G401 (cell line): ENCODE measurements at regions not wholly inside any gene's neighbourhood (a gene's known extent, or its start where the extent isn't known, plus 50 kb on each side); places are given as distances from the start of the nearest gene placed in this dataset.

Source experiments
- DNase-seq: peaks from one replicate; pipeline ENCODE4 v3.0.0-alpha.2; 2015; ENCODE audit warnings: low spot score
- in situ Hi-C: cut with HindIII; loops from 2 replicates; pipeline ENCODE4 v1.10.0; 2016; ENCODE audit warnings: low sequenced_read_pairs, mixed read lengths

DNA sequence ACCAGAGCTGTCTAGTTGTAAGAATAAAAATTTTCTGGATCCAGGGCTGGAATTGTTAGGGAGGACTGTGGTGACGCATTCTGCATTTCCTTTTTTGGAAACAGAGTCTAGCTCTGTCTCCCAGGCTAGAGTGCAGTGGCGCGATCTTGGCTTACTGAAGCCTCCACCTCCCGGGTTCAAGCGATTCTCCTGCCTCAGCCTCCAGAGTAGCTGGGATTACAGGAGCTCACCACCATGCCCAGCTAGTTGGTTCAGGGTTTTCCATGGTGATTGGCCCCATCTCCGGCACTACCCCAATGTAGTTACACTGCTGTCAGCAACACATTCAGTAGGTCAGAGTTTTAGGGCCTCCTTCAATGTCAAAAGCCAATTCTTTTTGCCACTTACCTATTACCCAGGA lies 58.6 kb upstream of the RNF152 start:
- DNase-seq: no peak
- in situ Hi-C loops: no loop called here

DNA sequence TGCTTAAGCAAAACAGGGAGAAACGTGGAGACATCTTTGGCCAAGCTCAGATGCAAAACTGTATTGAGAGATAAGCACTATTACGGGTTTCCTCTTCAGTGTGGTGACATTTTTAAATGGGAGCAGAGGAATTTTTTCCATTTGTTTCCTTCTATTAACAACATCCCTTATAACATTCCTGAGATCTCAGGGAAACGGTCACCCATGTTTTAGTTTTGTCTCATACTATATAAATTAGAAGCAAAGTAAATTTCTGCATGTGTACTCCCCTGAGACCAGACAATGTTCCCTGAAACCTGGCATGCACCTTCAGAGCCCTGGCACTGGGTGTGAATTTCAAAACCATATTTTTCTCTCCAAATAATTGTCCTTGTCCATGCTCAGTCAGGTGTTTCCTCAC lies 57.6 kb upstream of the RNF152 start:
- DNase-seq: peak; percentile 53
- in situ Hi-C loops: no loop called here

DNA sequence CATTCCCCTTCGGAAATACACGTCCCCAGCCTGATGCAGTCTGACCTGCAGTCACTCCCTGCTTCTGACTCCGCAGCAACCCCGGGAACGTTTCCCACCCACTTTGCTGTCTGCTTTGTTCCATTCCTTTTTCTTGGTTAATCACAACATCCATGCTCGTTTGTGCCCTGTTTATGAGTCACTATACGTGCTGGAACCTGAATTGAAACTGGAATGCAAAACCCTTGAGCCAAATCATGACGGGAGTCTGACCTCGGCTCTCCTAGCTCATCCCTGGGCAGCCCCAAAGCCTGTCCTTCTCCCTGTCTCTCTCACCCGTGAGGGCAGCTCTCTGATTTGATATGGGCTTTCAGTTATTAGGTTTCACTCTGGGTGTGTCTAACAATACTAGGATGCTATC lies 57.1 kb upstream of the RNF152 start:
- in situ Hi-C loops: no loop called here
- DNase-seq: peak; percentile 60

DNA sequence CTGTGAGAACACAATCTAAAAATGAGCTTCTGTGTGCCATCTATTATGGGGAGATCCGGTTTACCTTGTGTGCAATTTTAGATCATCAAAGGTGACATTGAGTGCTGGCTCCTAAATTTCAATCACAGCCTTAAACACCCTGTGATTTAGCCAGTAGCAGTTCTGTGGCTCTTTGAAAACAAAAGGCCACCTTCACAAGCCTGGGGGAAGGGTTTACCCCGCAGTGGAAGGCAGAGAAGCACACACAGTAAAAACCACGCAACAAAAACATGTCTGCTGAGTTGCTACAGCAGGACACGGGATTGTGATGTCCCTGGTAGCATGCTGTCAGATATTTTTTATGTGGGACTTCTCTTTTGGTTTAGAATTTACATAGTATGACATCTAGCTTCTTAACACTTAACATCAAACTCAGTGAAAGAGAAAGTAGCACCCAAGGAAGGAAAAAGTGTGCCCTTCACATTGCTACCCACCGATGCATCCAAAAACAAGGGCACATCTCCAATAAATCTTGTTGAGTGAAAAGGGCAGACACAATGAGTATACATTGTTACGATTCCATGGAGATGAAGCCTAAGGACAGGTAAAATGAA lies 56.1 kb upstream of the RNF152 start:
- peak; percentile 21 for DNase-seq
- in situ Hi-C loops: no loop called here

DNA sequence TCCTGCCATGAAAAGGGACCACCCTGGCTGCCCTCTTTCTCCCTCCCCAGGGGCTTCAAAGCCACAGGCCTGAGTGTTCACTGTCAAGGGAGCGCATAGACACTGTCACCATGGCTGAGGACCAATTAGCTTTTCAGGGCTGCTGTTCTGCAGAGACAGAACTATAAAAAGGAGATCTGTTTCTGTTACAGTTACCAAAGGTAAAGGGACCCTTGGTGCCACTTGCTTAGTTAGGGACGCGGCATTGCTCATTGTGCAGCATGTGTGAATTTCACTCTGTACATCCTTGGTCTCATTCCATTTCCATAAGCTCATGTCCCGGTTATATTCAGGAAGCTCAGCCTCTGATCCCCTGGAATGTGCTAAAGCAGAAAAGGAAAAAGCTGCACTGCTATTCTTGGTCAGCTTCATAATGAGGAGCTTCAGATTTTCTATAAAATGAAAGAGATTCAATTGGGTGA lies 55.5 kb upstream of the RNF152 start:
- peak; percentile 14 for DNase-seq
- in situ Hi-C loops: no loop called here

DNA sequence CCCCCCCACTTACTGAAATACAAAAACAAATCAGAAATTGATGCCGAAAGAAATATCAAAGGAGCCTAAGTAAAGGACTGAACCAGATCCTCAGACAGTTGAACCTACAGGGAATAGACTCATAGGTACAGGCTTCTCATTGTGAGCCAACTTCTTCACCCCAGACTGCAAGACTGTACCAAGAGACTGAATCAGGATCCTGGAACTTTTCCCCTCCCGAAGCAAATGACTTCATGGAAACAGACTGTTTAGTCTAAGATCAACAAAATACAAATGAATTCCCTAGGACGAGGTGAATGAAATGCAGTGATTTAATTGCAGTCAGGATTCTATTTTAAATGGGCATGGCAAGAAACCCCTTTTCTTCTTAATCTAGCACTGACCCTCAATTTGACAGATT lies 53.6 kb upstream of the RNF152 start:
- DNase-seq: no peak
- in situ Hi-C loops: no loop called here

DNA sequence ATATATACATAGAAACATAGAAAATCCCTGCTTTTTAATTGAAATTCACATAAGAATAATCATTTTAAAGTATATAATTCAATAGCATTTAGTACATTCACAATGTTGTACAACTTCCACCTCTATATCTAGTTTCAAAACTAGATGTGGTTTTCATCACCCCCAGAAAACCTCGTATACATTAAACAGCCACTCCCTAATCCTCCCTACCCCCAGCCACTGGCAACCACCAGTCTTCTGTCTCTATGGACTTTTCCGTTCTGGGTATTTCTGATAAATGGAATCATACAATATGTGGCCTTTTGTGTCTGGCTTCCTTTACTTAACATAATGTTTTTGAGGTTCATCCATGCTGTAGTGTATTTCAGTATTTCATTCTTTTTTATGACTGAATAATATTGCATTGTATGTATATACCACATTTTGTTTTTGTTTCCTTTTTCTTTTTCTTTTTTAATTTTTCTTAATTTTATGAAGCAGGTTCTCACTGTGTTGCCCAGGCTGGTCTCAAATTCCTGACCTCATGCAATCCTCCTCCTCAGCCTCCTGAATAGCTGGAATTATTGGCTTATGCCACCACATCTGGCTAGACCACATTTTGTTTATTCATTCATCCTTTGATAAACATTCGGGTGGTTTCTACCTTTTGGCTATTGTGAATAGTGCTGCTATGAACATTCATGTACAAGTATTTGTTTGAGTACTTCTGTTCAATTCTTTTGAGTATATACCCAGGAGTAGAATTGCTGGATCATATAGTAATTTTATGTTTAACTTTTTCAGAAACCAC lies 50.6 kb upstream of the RNF152 start:
- in situ Hi-C loops: no loop called here
- DNase-seq: no peak
